ENCODE measurements at regions not wholly inside any gene's neighbourhood (a gene's known extent, or its start where the extent isn't known, plus 50 kb on each side); places are given as distances from the start of the nearest gene placed in this dataset.

DNA sequence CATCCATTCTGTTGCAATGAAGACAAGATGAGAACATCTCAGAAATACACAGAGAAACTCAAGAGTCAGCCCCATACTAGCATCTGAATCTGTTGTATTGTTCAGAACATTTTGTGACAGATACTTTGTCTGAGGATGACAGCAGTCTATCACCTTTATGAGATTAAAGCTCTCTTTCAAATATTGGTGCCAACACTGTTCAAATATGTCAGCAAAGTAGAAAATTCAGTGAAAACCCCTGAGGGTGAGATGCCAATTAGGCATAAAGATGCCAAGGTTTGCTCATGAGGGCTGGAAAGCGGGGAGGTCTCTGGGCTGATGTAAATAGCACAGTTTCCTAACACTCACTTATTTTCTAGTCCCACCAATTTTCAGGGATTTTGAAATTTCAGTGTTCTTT, 1054.2 kb upstream of the CRIM1 start:
- TF ChIP-seq, protein P1, sequence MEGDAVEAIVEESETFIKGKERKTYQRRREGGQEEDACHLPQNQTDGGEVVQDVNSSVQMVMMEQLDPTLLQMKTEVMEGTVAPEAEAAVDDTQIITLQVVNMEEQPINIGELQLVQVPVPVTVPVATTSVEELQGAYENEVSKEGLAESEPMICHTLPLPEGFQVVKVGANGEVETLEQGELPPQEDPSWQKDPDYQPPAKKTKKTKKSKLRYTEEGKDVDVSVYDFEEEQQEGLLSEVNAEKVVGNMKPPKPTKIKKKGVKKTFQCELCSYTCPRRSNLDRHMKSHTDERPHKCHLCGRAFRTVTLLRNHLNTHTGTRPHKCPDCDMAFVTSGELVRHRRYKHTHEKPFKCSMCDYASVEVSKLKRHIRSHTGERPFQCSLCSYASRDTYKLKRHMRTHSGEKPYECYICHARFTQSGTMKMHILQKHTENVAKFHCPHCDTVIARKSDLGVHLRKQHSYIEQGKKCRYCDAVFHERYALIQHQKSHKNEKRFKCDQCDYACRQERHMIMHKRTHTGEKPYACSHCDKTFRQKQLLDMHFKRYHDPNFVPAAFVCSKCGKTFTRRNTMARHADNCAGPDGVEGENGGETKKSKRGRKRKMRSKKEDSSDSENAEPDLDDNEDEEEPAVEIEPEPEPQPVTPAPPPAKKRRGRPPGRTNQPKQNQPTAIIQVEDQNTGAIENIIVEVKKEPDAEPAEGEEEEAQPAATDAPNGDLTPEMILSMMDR (conservative IDR thresholded peaks at IDR 0.05; ENCODE audit: low read length), result no peak
- no peak for TF ChIP-seq EZH2phosphoT487 (IDR thresholded peaks at IDR 0.05; ENCODE audit: borderline replicate concordance, low read depth, low read length)

All from OCI-LY7 (cell line).